Cardiac muscle cell (in vitro differentiated cells and primary cell): ENCODE measurements at regions not wholly inside any gene's neighbourhood (a gene's known extent, or its start where the extent isn't known, plus 50 kb on each side); places are given as distances from the start of the nearest gene placed in this dataset.

Source experiments
- DNase-seq, 2 donors: peaks; one replicate each; pipeline versions ENCODE4 v3.0.0 to v3.0.0-alpha.2; 2010 to 2017; ENCODE audit warnings: low read depth in 1 of 2, low spot score in 1 of 2
- H3K27ac ChIP-seq: fragments of 200-600 bp; sonication (generic); 2 replicates; pipeline ENCODE4 v1.5.1; 2016
- H3K27me3 ChIP-seq: fragments of 200-600 bp; sonication (generic); 2 replicates; pipeline ENCODE4 v1.6.0; 2016; ENCODE audit warnings: control low read depth
- H3K36me3 ChIP-seq: fragments of 200-600 bp; sonication (generic); 2 replicates; pipeline ENCODE4 v1.5.1; 2016; ENCODE audit warnings: control low read depth
- H3K4me1 ChIP-seq: fragments of 200-600 bp; sonication (generic); 2 replicates; pipeline ENCODE4 v1.8.1; 2017; ENCODE audit warnings: low read depth, mild to moderate bottlenecking, mixed run types
- H3K4me3 ChIP-seq: fragments of 200-600 bp; sonication (generic); 2 replicates; pipeline ENCODE4 v1.5.1; 2016; ENCODE audit warnings: mild to moderate bottlenecking
- H3K9me3 ChIP-seq: fragments of 200-600 bp; sonication (generic); 2 replicates; pipeline ENCODE4 v1.5.1; 2017; ENCODE audit warnings: low read depth, mild to moderate bottlenecking, control low read depth
- CTCF ChIP-seq: IDR thresholded peaks from 2 replicates; pipeline ENCODE4 v1.5.1; 2012; ENCODE audit warnings: low read depth, mild to moderate bottlenecking, low read length

- no peaks in the 10 kb centered on the region for H3K36me3 ChIP-seq
- DNase-seq = no peak
- H3K9me3 ChIP-seq = no peaks in the 10 kb centered on the region
- no peaks in the 10 kb centered on the region for H3K4me1 ChIP-seq
- no peaks in the 10 kb centered on the region for H3K27me3 ChIP-seq
- H3K4me3 ChIP-seq = no peak overlapping the region
- TF ChIP-seq CTCF = no peak
- H3K27ac ChIP-seq = no peak overlapping the region
Observed at GRCh38 chr14:45743884-45744283, 490.9 kb upstream of the MIS18BP1 start.

GRCh38 chr14:45742187-45742586, 489.2 kb upstream of the MIS18BP1 start:
- TF ChIP-seq CTCF = no peak

DNA sequence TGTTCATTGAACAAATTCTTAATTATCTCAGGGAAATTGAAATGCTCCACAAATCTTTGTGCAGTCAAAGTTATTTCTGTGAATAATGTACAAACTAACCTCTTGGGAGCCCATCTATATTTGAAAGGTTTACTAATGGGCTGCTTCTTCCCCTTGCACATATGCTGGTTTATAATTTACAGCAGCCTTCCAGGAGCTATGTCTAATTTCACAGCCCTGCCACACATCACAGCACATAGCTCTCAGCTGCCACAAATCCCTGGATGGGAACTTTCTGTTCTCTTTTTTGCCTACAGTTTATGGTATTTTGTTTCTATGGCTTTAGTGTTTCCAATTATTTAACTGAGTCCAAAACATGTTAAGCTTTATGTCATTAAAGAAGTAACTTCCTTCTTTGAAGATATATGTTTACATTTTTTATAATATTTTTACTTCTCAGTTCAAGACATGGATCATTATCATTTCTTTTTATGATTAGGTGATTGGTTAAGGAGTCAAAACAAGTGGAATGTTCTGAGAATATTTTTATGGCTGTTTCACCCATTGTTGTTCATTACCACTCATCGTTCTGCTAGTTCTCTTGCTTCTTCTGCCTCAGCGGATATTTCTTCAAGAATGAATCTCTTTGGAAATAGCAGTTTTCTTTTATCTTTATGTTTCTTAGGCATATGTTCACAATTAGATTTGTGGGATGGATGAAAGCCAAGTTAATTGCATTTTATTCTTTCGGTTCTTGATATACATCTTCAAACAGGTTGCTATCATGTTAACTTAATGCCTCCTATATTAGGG, 475.6 kb upstream of the MIS18BP1 start:
- Histone ChIP-seq H3K36me3 (no peaks in the 10 kb centered on the region), H3K4me3 (no peak overlapping the region), H3K9me3 (no peaks in the 10 kb centered on the region), H3K27me3 (no peaks in the 10 kb centered on the region), H3K27ac (no peak overlapping the region), H3K4me1 (no peaks in the 10 kb centered on the region)
- no peak for DNase-seq
- no peak for TF ChIP-seq CTCF

More at GRCh38 chr14:45742187-45742586, 489.2 kb upstream of the MIS18BP1 start:
- Histone ChIP-seq H3K27me3 (no peaks in the 10 kb centered on the region), H3K4me3 (no peak overlapping the region), H3K4me1 (no peaks in the 10 kb centered on the region), H3K27ac (no peak overlapping the region), H3K36me3 (no peaks in the 10 kb centered on the region), H3K9me3 (no peaks in the 10 kb centered on the region)
- no peak for DNase-seq

DNA sequence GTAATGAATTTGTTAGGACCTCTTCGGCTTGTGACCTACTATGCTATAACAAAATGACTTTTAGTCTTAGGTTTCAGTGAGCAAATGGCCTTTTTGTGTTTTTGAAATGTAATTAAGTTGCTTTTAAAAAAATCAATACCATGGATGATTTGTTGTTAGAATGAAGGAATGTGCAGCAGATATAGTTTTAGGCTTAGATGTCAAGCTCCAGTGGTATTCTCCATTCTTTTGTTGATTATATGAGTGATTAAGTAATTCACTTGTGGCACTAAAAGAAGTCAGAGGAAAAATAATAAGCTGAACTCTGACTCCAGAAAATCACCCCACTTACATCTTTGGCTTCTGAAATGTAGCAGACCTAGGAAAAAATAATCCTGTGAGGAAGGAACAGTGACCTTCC, 474.1 kb upstream of the MIS18BP1 start:
- TF ChIP-seq CTCF = no peak
- Histone ChIP-seq H3K4me1 (no peaks in the 10 kb centered on the region), H3K9me3 (no peaks in the 10 kb centered on the region), H3K36me3 (no peaks in the 10 kb centered on the region), H3K27me3 (no peaks in the 10 kb centered on the region), H3K4me3 (no peak overlapping the region), H3K27ac (no peak overlapping the region)
- DNase-seq = no peak

DNA sequence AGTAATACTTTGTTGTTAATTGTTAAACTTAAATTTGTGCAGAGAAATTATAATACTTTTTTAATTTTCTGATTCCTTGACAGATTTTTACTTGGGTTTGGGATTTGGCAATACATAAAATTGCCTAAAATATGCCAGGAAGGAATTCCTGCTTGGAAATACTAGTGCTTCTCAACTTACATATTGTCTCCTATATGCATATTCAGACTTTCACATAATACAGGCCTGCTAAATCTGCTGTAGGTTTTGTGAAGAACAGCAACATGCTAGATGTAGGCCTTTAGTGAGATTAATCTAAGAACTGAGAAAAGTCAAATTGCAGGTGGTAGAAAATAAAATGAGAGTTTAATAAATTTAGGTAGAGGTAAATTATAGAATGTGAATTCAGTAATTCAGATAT, 468.5 kb upstream of the MIS18BP1 start:
- H3K9me3 ChIP-seq = no peaks in the 10 kb centered on the region
- no peak for TF ChIP-seq CTCF
- H3K36me3 ChIP-seq = no peaks in the 10 kb centered on the region
- no peaks in the 10 kb centered on the region for H3K4me1 ChIP-seq
- no peak for DNase-seq
- H3K4me3 ChIP-seq = no peak overlapping the region
- no peaks in the 10 kb centered on the region for H3K27me3 ChIP-seq
- H3K27ac ChIP-seq = no peak overlapping the region

- no peak for TF ChIP-seq CTCF
- Histone ChIP-seq H3K9me3 (no peaks in the 10 kb centered on the region), H3K4me1 (no peaks in the 10 kb centered on the region), H3K4me3 (no peak overlapping the region), H3K36me3 (no peaks in the 10 kb centered on the region), H3K27me3 (no peaks in the 10 kb centered on the region), H3K27ac (no peak overlapping the region)
- DNase-seq = no peak
Observed at GRCh38 chr14:45716572-45716971, 463.6 kb upstream of the MIS18BP1 start.
